ENCODE measurements at regions not wholly inside any gene's neighbourhood (a gene's known extent, or its start where the extent isn't known, plus 50 kb on each side); places are given as distances from the start of the nearest gene placed in this dataset.

DNA sequence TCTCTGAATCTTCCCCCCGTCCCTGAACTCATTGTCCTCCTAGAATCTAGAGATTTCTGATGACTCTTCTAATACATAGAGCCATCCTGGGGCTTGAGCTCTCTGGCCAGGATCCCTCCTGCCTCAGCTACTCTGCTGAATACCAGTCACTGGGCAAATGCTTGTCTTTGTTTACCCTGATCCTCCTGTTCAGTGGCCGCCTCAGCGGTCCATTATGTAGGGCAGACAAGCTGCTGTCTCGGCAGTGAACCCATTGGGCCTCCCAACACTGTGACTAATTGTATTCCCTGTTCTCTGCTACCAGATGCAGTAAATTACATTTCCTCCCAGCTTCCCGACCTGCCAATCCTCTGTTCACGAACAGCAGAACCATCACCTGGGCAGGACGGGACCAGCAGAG lies 151.6 kb downstream of the PALM2AKAP2 start:
- no peak for TF ChIP-seq ZFP3 (CRISPR knock-in tag; IDR thresholded peaks at IDR 0.05)
- no peak for ATAC-seq

GRCh38 chr9:109934136-109934856 lies 154.3 kb downstream of the PALM2AKAP2 start:
- TF ChIP-seq RARB (CRISPR knock-in tag; IDR thresholded peaks at IDR 0.05) (no peak), ZC3H10 (CRISPR knock-in tag; IDR thresholded peaks at IDR 0.05) (no peak), SNAI2 (CRISPR knock-in tag; IDR thresholded peaks at IDR 0.05) (no peak)
- TF ChIP-seq, protein P1, sequence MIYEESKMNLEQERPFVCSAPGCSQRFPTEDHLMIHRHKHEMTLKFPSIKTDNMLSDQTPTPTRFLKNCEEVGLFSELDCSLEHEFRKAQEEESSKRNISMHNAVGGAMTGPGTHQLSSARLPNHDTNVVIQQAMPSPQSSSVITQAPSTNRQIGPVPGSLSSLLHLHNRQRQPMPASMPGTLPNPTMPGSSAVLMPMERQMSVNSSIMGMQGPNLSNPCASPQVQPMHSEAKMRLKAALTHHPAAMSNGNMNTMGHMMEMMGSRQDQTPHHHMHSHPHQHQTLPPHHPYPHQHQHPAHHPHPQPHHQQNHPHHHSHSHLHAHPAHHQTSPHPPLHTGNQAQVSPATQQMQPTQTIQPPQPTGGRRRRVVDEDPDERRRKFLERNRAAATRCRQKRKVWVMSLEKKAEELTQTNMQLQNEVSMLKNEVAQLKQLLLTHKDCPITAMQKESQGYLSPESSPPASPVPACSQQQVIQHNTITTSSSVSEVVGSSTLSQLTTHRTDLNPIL (CRISPR knock-in tag; IDR thresholded peaks at IDR 0.05; ENCODE audit: low read depth) = no peak
- ATAC-seq = no peak

- ATAC-seq = no peak
- TF ChIP-seq ZNF70 (CRISPR knock-in tag; IDR thresholded peaks at IDR 0.05) (no peak), RARB (CRISPR knock-in tag; IDR thresholded peaks at IDR 0.05) (no peak), ZFP30 (CRISPR knock-in tag; IDR thresholded peaks at IDR 0.05) (no peak), PATZ1 (CRISPR knock-in tag; IDR thresholded peaks at IDR 0.05; ENCODE audit: borderline replicate concordance) (no peak), GLIS3 (CRISPR knock-in tag; IDR thresholded peaks at IDR 0.05) (no peak), OSR1 (CRISPR knock-in tag; IDR thresholded peaks at IDR 0.05) (no peak), TCF4 (CRISPR knock-in tag; IDR thresholded peaks at IDR 0.05; ENCODE audit: borderline replicate concordance) (no peak), ESRRG (CRISPR knock-in tag; IDR thresholded peaks at IDR 0.05) (no peak), PPARA (CRISPR knock-in tag; IDR thresholded peaks at IDR 0.05; ENCODE audit: borderline replicate concordance) (no peak), POU6F1 (CRISPR knock-in tag; IDR thresholded peaks at IDR 0.05; ENCODE audit: borderline replicate concordance, low read depth) (no peak), BACH2 (CRISPR knock-in tag; IDR thresholded peaks at IDR 0.05; ENCODE audit: borderline replicate concordance) (no peak), ZNF565 (CRISPR knock-in tag; conservative IDR thresholded peaks at IDR 0.05; ENCODE audit: low read depth) (no peak), ARNTL (CRISPR knock-in tag; IDR thresholded peaks at IDR 0.05; ENCODE audit: borderline replicate concordance, low read depth) (no peak), TSHZ2 (CRISPR knock-in tag; IDR thresholded peaks at IDR 0.05) (no peak), ISL1 (CRISPR knock-in tag; IDR thresholded peaks at IDR 0.05) (no peak)
- TF ChIP-seq, protein P1 (CRISPR knock-in tag; IDR thresholded peaks at IDR 0.05; ENCODE audit: low read depth) = no peak
- TF ChIP-seq, protein P2, sequence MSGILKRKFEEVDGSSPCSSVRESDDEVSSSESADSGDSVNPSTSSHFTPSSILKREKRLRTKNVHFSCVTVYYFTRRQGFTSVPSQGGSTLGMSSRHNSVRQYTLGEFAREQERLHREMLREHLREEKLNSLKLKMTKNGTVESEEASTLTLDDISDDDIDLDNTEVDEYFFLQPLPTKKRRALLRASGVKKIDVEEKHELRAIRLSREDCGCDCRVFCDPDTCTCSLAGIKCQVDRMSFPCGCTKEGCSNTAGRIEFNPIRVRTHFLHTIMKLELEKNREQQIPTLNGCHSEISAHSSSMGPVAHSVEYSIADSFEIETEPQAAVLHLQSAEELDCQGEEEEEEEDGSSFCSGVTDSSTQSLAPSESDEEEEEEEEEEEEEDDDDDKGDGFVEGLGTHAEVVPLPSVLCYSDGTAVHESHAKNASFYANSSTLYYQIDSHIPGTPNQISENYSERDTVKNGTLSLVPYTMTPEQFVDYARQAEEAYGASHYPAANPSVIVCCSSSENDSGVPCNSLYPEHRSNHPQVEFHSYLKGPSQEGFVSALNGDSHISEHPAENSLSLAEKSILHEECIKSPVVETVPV (CRISPR knock-in tag; IDR thresholded peaks at IDR 0.05) = no peak
These were observed 154.8 kb downstream of the PALM2AKAP2 start for GRCh38 chr9:109934857-109935215.
